COLO668 (cell line): ENCODE measurements at regions not wholly inside any gene's neighbourhood (a gene's known extent, or its start where the extent isn't known, plus 50 kb on each side); places are given as distances from the start of the nearest gene placed in this dataset.

Experiments used
- DNase-seq: peaks from one replicate; lab custom pipeline; 2025; ENCODE audit not compliant: unreplicated experiment; lab: John Stamatoyannopoulos, UW

- DNase-seq: no peak
Observed at GRCh38 chr11:44488165-44488965, 77.1 kb upstream of the CD82 start.

- DNase-seq: no peak
Observed at GRCh38 chr11:44493383-44493782, 72.1 kb upstream of the CD82 start.

DNA sequence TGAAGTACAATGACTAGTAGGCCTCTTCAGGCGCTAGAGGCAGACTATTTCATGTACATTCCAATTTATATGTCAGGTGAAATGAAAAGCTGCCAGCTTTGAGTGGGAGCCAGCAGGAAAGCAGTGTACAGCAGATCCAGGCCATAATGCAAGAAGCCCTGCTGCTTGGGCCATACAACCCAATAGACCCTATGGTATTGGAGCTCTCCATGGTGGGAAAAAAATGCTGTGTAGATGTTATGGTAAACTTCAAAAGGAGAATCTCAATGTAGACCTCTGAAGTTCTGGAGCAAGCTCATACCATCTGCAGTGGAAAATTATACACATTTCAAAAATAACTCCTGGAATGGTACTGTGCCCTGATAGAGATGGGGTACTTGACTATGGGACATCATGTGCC, 71.5 kb upstream of the CD82 start:
- DNase-seq: no peak

DNA sequence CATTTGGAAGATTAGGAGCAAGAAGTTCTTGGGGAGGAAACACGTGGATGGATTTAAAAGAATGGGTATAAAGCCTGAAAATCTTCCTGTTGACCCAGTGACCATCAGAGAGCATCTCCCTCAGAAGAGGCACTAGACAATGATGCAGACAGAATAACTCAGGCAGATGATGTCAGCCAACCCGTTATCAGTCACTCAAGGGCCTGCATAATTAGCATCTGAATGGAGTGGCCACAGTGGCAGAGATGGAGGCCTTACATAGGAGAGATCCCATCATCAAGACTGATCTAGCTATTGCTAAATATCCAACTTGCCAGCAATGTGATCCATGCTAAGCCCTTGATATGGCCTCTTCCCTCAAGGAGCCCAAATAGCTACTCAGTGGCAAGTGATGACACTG, 70.7 kb upstream of the CD82 start:
- no peak for DNase-seq

- DNase-seq: no peak
Observed at GRCh38 chr11:44496391-44496790, 69.1 kb upstream of the CD82 start.

DNA sequence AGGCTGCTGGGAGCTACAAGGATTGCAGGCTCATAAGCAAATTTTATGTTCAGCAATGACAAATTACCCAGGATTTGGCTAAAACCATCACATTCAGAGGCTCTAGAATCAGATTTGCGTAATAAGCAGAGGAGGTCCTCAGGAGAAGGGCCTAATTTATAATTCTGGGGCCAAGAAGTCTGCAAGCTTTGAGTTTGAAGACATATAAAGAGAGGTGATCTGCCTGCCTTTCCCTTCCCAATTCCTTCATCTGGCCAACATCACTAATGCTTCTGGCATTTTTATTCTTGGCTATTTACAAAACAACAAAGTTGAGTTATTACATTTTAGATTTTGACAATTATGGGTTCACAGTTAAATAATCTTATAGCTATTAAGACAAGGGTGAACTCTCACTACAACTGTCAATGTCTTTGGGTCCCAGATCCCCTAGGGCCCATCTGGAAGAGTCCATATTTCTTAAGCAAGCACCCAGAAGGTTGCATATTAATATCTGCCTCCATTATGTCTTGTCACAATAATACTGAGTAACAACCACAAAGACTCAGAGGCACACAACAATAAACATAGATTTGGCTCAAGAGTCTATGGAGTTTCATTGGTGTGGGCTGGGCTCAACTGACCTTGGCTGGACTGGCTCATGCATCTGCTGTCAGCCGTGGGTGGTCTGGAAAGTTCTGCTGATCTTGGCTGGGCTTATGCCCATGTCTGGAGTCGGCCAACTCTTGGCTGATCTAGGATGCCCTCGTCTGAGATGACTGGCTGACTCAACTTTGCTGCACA, 67.2 kb upstream of the CD82 start:
- DNase-seq: no peak

- DNase-seq: no peak
Observed at GRCh38 chr11:44502506-44502905, 63.0 kb upstream of the CD82 start.

GRCh38 chr11:44505581-44506054, 59.8 kb upstream of the CD82 start:
- DNase-seq: no peak

DNA sequence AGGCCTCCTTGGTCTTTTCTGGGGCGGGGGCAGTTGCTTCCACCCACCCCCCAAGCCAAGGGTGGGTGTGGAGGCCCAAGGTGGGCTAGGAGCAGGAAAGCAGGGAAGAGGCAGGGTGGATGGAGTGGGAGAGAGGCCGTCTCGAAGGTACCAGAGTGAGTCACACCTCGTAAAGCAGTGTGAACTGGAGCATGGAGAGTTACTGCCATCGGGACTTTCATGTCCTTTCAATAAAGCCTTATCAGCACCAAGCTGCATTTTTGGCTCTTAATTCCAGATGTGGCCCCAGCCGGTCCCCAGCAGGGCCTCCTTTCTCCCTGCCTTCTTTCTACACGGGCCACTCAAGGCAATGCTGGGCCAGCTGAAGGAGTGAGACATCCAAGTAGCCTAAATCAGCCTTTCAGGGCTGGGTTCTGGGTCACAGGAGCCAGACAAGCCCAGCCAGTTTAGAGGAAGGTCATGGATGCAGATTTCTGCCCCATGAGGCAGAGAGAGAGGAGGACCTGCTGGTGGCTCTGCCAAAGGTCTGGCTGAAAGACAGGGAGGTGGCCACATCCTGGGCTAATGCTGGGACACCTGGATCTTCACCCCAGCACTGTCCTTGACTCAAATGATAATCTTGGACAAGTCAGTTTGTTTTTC, 59.0 kb upstream of the CD82 start:
- DNase-seq: no peak

- DNase-seq: no peak
Observed at GRCh38 chr11:44507491-44507890, 58.0 kb upstream of the CD82 start.

- no peak for DNase-seq
Observed at GRCh38 chr11:44507896-44508445, 57.5 kb upstream of the CD82 start.

DNA sequence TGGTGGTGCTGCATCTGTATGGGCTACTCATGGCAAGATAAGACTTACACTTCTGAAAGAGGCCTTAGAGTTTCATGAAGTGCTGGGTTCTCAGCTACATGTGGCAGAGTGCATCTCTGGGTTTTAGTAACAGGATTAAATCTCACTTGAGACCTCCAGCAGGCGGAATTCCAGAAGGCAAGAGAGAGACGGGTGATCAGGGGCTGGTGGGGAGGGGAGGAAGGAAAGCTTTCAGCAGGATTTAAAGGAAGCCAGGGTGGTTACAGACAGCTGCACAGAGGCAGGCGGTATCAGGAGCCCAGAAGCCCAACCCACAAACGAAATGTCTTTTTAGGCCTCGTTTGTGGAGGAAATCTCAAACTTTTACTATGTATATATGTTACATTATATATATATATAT, 56.2 kb upstream of the CD82 start:
- no peak for DNase-seq

DNA sequence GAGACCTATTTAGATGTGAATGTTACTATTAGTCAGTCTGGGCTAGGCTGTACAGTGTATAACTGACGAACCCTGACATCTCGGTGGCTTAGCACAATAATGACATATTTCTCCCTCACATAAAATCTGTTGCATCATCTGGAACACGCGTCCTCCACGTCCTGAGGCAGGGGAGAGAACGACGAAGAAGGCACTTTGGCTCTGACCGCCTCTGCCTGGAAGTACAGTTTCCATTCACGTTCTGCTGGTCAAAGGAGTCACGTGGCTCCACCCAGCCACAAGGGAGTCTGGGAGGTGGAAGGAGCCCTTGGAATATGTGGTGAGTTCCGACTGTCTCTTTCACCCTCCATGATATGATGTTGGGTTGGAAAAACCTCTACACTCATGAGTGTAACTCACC, 55.1 kb upstream of the CD82 start:
- no peak for DNase-seq

- no peak for DNase-seq
Observed at GRCh38 chr11:44512818-44513217, 52.6 kb upstream of the CD82 start.

- no peak for DNase-seq
Observed at GRCh38 chr11:44515048-44515447, 50.4 kb upstream of the CD82 start.
